ENCODE measurements at regions not wholly inside any gene's neighbourhood (a gene's known extent, or its start where the extent isn't known, plus 50 kb on each side); places are given as distances from the start of the nearest gene placed in this dataset.

DNA sequence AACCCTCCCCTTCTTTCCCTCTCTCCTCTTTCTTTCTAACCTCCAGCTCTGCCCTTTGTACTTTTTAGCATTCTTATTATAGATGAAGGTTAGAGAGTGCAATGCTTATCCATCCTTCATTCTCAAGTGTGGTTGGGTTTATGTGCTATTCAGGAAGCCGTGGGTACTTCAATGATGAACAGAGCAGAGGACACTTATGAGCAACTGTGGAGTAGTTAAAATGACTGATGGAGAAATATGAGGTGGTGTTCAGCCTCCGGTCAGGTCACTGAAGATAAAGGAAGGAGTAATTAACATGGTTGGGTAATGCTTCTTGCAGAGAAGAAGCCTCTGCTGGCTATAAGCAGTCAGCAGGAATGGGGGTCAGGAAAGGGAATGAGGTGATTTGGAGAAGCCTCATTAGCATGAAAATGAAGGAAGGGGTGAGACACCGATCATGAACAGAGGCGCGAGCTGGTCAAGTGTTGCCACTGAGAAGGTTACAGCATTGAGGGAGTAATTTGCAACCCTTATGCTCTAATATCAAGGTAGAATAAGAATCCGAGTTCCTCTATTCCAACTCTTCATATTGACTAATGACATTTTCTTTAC, 174.7 kb downstream of the LPIN1 start:
- DNase-seq = no peak

DNA sequence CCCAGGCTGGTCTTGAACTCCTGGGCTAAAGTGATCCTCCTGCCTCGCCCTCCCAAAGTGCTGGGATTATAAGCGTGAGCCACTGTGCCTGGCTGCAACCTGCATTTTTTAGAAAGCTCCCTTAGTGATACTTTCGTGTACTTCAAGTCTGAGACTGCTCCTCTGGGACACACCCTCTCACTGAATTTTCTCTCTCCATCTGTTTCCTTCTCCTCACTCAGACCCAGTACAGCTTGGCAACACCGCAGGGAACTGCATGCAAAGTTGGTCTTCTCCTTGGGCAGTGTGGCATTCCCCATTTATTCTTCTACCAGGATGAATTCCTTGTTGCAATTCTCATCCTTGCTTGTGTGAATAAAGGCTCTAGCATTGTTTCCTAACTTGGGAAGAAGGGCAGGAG, 175.9 kb downstream of the LPIN1 start:
- no peak for DNase-seq

DNA sequence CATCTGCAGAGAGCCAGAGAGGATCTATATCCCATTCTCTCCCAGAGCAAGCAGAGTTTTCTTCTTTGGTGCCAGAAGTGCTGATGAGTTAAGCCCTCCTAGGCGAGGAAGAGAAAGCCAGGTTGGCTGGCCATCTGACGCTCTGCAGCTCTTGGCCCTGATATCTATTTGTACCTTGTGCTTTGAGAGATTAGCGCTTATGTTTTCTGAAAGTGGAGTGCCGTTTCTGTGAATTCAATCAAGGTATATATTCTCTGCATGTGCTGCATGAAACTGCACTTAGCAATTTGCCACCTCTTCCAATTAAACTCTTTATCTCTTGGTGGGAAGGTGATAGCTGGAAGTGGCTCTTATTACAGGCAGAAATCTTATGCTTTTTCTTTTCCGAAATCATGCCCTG, 177.5 kb downstream of the LPIN1 start:
- DNase-seq = no peak

GRCh38 chr2:11925295-11926066, 179.0 kb downstream of the LPIN1 start:
- peak in 1 of 56 donors; percentile 8 for DNase-seq

- DNase-seq = peak in 1 of 56 donors; percentile 2
These were observed 183.9 kb downstream of the LPIN1 start for GRCh38 chr2:11930211-11930761.

- no peak for DNase-seq
These were observed 185.6 kb downstream of the LPIN1 start for GRCh38 chr2:11932048-11932512.

DNA sequence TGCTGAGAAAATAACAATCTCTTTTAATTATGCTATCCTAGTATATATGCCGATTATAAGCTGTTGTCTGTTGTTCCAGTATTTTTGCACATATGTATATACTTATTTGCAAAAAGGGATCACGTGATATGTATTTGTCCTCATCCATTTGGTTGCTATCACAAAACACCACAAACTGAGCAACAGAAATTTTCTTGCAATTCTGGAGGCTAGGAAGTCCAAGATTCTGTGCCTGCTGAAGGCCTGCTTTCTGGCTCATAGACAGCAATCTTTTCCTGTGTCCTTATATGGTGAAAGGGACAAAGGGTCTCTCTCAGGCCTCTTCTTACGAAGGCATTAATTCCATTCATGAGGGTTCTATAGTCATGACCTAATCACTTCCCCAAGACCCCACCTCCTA, 186.5 kb downstream of the LPIN1 start:
- no peak for DNase-seq

GRCh38 chr2:11933854-11934253, 187.4 kb downstream of the LPIN1 start:
- DNase-seq = no peak

DNA sequence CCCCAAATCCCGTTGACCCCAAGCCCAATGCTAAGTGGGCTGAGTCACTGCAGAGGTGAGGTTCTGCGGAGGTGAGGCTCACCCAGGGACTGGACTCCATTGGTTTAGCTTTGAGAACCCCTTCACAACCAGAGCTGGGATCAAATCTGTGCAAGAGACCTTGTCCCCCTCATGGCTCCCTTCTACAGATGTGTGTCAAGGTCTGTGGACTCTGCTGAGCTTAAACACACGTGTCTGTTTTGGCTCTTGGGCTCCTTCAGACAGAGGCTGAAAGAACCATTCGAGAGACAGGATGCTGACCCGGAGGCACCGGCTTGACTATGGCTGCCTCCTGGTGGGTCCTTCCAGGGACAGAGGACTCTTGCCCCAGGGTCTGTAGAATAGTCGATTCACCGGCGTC, 190.3 kb downstream of the LPIN1 start:
- no peak for DNase-seq

GRCh38 chr2:11938196-11938595, 191.8 kb downstream of the LPIN1 start:
- no peak for DNase-seq

- no peak for DNase-seq
These were observed 193.1 kb downstream of the LPIN1 start for GRCh38 chr2:11939523-11939922.

GRCh38 chr2:11940121-11940743, 193.8 kb downstream of the LPIN1 start:
- DNase-seq = no peak

DNA sequence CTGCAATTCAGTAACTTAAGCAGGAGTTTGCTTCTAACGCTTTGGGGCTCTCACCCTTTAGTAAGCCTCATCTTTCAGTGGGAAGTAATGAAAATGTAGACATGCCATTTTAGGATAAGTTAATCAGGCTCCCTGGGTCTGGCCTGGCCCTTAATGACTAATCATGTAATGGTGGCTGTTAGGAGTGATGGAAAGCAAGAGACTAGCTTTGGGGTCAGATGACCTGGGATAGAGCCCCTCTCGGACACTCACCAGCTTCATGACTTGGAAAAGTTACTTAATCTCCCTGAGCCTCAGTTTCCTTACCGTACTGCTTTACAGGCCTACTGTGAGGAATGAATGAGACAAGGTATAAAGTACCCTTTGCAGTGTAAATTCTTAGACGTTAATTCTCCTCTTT, 194.4 kb downstream of the LPIN1 start:
- no peak for DNase-seq

- no peak for DNase-seq
These were observed 195.1 kb downstream of the LPIN1 start for GRCh38 chr2:11941201-11942177.

DNA sequence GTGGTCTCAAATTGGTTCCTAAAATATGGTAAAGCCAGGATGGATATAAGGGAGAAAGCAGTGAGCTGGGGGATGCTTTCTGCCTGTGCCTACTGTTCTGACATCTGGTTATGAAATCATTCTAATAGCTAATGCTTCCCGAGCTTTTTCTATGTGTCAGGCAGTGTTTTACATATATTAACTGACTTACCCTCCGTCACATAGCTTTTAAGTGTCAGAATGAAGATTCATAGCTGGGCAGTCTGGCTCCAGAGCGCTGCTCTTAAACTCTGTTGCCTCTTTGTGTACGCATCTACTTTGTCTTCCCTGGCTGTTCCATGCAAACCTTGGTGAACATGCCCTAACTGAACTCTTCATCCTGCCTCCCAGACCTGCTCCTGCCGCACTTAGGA, 195.7 kb downstream of the LPIN1 start:
- DNase-seq = no peak

- no peak for DNase-seq
These were observed 197.9 kb downstream of the LPIN1 start for GRCh38 chr2:11944311-11944710.

- no peak for DNase-seq
These were observed 199.0 kb downstream of the LPIN1 start for GRCh38 chr2:11945139-11946126.

DNA sequence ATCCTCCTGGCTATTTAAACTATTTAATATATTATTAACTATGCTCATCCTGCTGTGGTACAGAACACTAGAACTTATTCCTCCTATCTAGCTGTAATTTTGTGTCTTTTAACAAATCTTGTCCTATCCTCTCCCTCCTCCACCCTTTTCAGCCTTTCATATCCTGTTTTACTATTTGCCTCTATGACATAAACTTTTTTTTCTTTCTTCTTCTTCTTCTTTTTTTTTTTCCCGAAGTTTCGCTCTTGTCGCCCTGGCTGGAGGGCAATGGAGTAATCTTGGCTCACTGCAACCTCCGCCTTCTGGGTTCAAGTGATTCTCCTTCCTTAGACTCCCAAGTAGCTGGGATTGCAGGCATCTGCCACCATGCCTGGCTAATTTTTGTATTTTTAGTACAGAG, 201.5 kb downstream of the LPIN1 start:
- DNase-seq = no peak

DNA sequence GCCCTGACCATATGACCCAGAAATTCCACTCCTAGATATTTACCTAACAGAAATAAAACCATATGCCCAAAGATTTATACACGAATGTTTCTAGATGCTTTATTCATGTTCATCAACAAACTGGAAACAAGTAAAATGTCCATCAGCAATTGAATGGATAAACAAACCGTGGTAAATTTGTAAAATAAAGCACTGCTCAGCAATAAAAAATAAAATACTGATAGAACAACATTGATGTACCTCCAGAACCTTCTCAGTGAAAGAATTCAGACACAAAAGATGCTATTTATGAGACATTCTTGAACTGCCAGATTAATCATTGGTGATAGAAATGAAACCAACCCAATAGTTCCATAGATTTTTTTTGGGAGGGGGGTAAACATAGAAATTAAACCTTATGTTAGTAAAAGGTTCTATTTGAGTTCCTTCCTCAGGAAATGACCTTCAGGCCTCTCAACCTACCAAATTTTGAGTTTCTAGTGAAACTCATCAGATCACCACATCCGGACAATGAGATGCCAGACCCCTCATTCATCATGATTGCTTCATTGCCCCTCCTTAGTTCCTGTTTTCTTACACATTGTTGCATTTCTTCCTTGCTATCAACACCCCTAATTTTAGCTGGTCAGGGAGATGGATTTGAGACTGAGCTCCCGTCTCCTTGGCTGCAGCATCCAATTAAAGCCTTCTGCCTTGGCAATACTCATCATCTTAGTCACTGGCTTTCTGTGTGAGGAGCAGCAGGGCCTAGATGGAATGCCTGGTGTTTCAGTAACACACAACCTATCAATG, 203.5 kb downstream of the LPIN1 start:
- no peak for DNase-seq

All from amygdala (tissue), 56 donors.